Kidney capillary endothelial cell (primary cell): ENCODE measurements at regions not wholly inside any gene's neighbourhood (a gene's known extent, or its start where the extent isn't known, plus 50 kb on each side); places are given as distances from the start of the nearest gene placed in this dataset.
"Not testable (repeated sequence)": the region's sequence is repeated elsewhere in the genome, so short reads cannot be mapped to it uniquely, and the experiment has no call there.

Source experiments
- DNase-seq: peaks from one replicate; pipeline ENCODE4 v3.0.0-alpha.2; 2018; ENCODE audit warnings: low spot score

- DNase-seq, result no peak
Observed at GRCh38 chr21:35465741-35466140, 416.6 kb upstream of the RUNX1 start.

GRCh38 chr21:35461700-35462099 is 412.6 kb upstream of the RUNX1 start:
- no peak for DNase-seq

- DNase-seq, result no peak
Observed at GRCh38 chr21:35460441-35460840, 411.3 kb upstream of the RUNX1 start.

- DNase-seq, result no peak
Observed at GRCh38 chr21:35458405-35458804, 409.3 kb upstream of the RUNX1 start.

GRCh38 chr21:35457097-35457804 is 408.1 kb upstream of the RUNX1 start:
- no peak for DNase-seq

GRCh38 chr21:35451276-35451675 is 402.2 kb upstream of the RUNX1 start:
- no peak for DNase-seq

- DNase-seq, result no peak
Observed at GRCh38 chr21:35450830-35451229, 401.7 kb upstream of the RUNX1 start.

GRCh38 chr21:35449846-35450245 is 400.7 kb upstream of the RUNX1 start:
- no peak for DNase-seq

- DNase-seq, result no peak
Observed at GRCh38 chr21:35448876-35449599, 399.9 kb upstream of the RUNX1 start.

GRCh38 chr21:35444391-35444790 is 395.3 kb upstream of the RUNX1 start:
- no peak for DNase-seq

- no peak for DNase-seq
Observed at GRCh38 chr21:35441868-35442582, 392.9 kb upstream of the RUNX1 start.

- no peak for DNase-seq
Observed at GRCh38 chr21:35438643-35439404, 389.7 kb upstream of the RUNX1 start.

- no peak for DNase-seq
Observed at GRCh38 chr21:35437941-35438340, 388.8 kb upstream of the RUNX1 start.

- DNase-seq, result no peak
Observed at GRCh38 chr21:35436899-35437298, 387.8 kb upstream of the RUNX1 start.

- not testable (repeated sequence) for DNase-seq
Observed at GRCh38 chr21:35432601-35433000, 383.5 kb upstream of the RUNX1 start.

GRCh38 chr21:35430260-35430659 is 381.2 kb upstream of the RUNX1 start:
- DNase-seq, result no peak

GRCh38 chr21:35428937-35429336 is 379.8 kb upstream of the RUNX1 start:
- DNase-seq, result no peak

- no peak for DNase-seq
Observed at GRCh38 chr21:35428489-35428888, 379.4 kb upstream of the RUNX1 start.

GRCh38 chr21:35428001-35428320 is 378.9 kb upstream of the RUNX1 start:
- no peak for DNase-seq

GRCh38 chr21:35427320-35428000 is 378.4 kb upstream of the RUNX1 start:
- no peak for DNase-seq

- no peak for DNase-seq
Observed at GRCh38 chr21:35426897-35427296, 377.8 kb upstream of the RUNX1 start.

- DNase-seq, result no peak
Observed at GRCh38 chr21:35426469-35426868, 377.4 kb upstream of the RUNX1 start.
